Osteocyte (in vitro differentiated cells): ENCODE measurements at regions not wholly inside any gene's neighbourhood (a gene's known extent, or its start where the extent isn't known, plus 50 kb on each side); places are given as distances from the start of the nearest gene placed in this dataset.

Experiments used
- DNase-seq: peaks from one replicate; pipeline ENCODE4 v3.0.0; 2021; ENCODE audit warnings: mixed read lengths; ENCODE audit not compliant: unreplicated experiment; ENCODE audit errors: extremely low spot score
- H3K27ac Mint-ChIP-seq: one replicate; pipeline ENCODE4 v1.8.0; 2021; ENCODE audit warnings: mild to moderate bottlenecking, mixed read lengths; ENCODE audit not compliant: unreplicated experiment
- H3K27me3 Mint-ChIP-seq: one replicate; pipeline ENCODE4 v1.8.0; 2021; ENCODE audit warnings: mixed read lengths; ENCODE audit not compliant: unreplicated experiment
- H3K36me3 Mint-ChIP-seq: one replicate; pipeline ENCODE4 v1.8.0; 2021; ENCODE audit warnings: mixed read lengths; ENCODE audit not compliant: unreplicated experiment
- H3K4me1 Mint-ChIP-seq: one replicate; pipeline ENCODE4 v1.8.0; 2021; ENCODE audit warnings: mixed read lengths; ENCODE audit not compliant: unreplicated experiment
- H3K4me3 Mint-ChIP-seq: one replicate; pipeline ENCODE4 v1.8.0; 2021; ENCODE audit warnings: mild to moderate bottlenecking, moderate library complexity, mixed read lengths; ENCODE audit not compliant: unreplicated experiment
- H3K9me3 Mint-ChIP-seq: one replicate; pipeline ENCODE4 v1.8.0; 2021; ENCODE audit warnings: mixed read lengths; ENCODE audit not compliant: unreplicated experiment
- TF ChIP-seq, protein P1 (sequence below): fragments of 200-600 bp; sonication (generic); IDR thresholded peaks from 2 replicates; pipeline ENCODE4 v1.5.0; 2021; ENCODE audit warnings: antibody characterized with exemption, mild to moderate bottlenecking, moderate library complexity

DNA sequence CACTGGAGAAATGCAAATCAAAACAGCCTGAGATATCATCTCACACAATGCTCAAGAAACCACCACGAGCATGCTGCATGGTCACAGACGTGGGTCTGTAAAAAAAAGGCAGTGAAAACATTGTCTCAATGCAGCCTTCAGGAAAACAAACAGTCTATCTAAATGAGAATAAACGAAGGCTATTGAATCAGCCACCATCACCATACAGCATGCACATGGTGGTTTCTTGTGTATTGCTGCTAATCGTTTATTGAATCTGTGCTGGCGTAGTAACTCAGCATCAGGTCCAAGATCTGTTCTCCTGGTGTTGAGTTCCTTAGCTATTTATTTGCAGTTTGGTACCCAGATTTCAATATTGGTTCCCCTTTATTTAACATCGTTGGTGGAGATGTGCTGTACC is 1115.0 kb downstream of the CDH18 start:
- Mint-ChIP-seq H3K4me1 (no peaks in the 10 kb centered on the region), H3K27ac (no peak overlapping the region), H3K36me3 (no peaks in the 10 kb centered on the region), H3K4me3 (no peak overlapping the region), H3K9me3 (no peaks in the 10 kb centered on the region), H3K27me3 (no peaks in the 10 kb centered on the region)
- DNase-seq, result no peak
- TF ChIP-seq, protein P1, sequence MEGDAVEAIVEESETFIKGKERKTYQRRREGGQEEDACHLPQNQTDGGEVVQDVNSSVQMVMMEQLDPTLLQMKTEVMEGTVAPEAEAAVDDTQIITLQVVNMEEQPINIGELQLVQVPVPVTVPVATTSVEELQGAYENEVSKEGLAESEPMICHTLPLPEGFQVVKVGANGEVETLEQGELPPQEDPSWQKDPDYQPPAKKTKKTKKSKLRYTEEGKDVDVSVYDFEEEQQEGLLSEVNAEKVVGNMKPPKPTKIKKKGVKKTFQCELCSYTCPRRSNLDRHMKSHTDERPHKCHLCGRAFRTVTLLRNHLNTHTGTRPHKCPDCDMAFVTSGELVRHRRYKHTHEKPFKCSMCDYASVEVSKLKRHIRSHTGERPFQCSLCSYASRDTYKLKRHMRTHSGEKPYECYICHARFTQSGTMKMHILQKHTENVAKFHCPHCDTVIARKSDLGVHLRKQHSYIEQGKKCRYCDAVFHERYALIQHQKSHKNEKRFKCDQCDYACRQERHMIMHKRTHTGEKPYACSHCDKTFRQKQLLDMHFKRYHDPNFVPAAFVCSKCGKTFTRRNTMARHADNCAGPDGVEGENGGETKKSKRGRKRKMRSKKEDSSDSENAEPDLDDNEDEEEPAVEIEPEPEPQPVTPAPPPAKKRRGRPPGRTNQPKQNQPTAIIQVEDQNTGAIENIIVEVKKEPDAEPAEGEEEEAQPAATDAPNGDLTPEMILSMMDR, result no peak

DNA sequence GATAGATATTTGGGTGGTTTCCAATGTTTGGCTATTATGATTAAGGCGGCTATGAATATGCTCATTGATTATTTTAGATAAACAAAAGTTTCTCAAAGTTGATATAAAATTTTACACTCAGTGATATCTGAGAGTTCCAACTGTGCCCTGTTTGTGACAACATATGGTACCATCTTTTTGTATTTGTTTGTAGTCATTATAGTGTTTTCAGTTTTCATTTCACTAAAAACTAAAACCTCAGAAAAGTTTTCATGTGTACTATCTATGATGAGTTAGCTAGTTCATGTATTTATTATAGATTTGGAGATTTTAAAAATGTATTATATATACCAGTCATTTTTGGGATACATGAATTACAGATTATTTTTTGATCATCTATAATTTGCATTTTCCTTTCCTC is 1111.4 kb downstream of the CDH18 start:
- Mint-ChIP-seq H3K9me3 (no peaks in the 10 kb centered on the region), H3K27me3 (no peaks in the 10 kb centered on the region), H3K27ac (no peak overlapping the region), H3K4me1 (no peaks in the 10 kb centered on the region), H3K36me3 (no peaks in the 10 kb centered on the region), H3K4me3 (no peak overlapping the region)
- TF ChIP-seq, protein P1, result no peak
- no peak for DNase-seq

DNA sequence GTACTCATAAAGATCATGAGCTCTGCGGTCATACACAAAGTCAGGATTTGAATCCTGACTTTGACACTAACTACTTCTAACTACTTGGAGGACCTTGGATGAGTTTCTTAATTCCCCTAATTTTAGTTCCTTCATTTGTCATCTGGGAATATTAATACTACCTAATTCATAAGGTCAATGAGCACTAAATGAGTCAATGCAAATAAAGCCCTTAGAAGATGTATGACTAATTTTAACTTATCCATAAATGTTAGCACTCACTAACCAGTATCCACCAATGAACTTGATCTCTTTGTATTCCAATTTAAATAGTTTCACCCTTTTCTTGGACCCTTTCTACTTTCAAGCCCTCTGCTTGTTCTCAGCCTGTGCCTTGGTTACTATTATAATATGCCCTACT is 1106.4 kb downstream of the CDH18 start:
- H3K27ac Mint-ChIP-seq, result no peak overlapping the region
- no peak for DNase-seq
- no peaks in the 10 kb centered on the region for H3K4me1 Mint-ChIP-seq
- no peaks in the 10 kb centered on the region for H3K36me3 Mint-ChIP-seq
- no peaks in the 10 kb centered on the region for H3K27me3 Mint-ChIP-seq
- H3K9me3 Mint-ChIP-seq, result no peaks in the 10 kb centered on the region
- TF ChIP-seq, protein P1, result no peak
- H3K4me3 Mint-ChIP-seq, result no peak overlapping the region

DNA sequence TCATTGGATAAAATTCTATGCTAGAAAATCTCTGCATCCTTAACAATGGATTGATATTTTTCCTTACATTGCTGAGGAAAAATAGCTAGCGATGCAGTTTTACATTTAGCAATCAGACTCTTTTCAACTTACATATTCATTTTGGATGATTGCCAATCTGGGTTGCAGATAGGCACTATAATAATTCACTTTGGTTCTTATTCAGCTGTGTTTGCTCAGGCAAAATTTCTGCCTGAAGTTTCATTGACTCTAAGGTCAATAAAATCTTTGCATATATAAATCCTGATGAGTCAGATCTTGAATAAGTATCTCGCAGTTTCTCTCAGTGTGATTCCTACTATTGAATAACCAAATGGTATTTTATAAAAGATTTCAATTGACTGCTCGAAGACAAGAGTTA is 1105.8 kb downstream of the CDH18 start:
- no peaks in the 10 kb centered on the region for H3K27me3 Mint-ChIP-seq
- TF ChIP-seq, protein P1, result no peak
- no peaks in the 10 kb centered on the region for H3K4me1 Mint-ChIP-seq
- H3K9me3 Mint-ChIP-seq, result no peaks in the 10 kb centered on the region
- no peak overlapping the region for H3K27ac Mint-ChIP-seq
- H3K36me3 Mint-ChIP-seq, result no peaks in the 10 kb centered on the region
- no peak overlapping the region for H3K4me3 Mint-ChIP-seq
- DNase-seq, result no peak

DNA sequence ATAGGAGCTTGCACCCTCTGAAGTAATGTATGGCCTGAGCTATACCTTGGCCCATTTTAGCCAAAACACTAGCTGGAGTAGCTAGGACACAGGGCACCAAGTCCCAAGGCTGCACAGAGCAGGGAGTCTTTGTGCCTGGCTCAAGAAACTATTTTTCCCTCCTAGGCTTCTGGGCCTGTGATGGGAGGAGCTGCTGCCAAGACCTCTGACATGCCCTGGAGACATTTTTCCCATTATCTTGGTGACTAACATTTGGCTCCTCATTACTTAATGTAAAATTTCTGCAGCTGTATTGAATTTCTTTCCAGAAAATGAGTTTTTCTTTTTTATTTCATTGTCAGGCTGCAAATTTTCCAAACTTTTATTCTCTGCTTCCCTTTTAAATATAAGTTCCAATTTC is 1099.2 kb downstream of the CDH18 start:
- no peak overlapping the region for H3K4me3 Mint-ChIP-seq
- TF ChIP-seq, protein P1, result no peak
- no peaks in the 10 kb centered on the region for H3K4me1 Mint-ChIP-seq
- no peak overlapping the region for H3K27ac Mint-ChIP-seq
- H3K36me3 Mint-ChIP-seq, result no peaks in the 10 kb centered on the region
- peaks cover 20% of the 10 kb centered on the region for H3K9me3 Mint-ChIP-seq
- DNase-seq, result no peak
- H3K27me3 Mint-ChIP-seq, result no peaks in the 10 kb centered on the region
